Tibial nerve (tissue), 4 donors: ENCODE measurements at regions not wholly inside any gene's neighbourhood (a gene's known extent, or its start where the extent isn't known, plus 50 kb on each side); places are given as distances from the start of the nearest gene placed in this dataset.

Source experiments
- CTCF ChIP-seq, 5 experiments: fragments of 200-600 bp in 3 of 5; fragments of 450-650 bp in 2 of 5; sonication (generic) in 3 of 5; IDR thresholded peaks; one replicate each; pipeline ENCODE4 v1.5.1; 2016 to 2019; ENCODE audit warnings: antibody characterized with exemption in 5 of 5, mild to moderate bottlenecking in 3 of 5, moderate library complexity in 2 of 5
- EP300 ChIP-seq, 2 donors: sonication (generic); formaldehyde crosslinking; IDR thresholded peaks; one replicate each; pipeline ENCODE4 v1.6.1; 2017; ENCODE audit warnings: antibody characterized with exemption in 2 of 2, mild to moderate bottlenecking in 1 of 2
- POLR2A ChIP-seq, 2 donors: fragments of 450-650 bp; IDR thresholded peaks; one replicate each; pipeline ENCODE4 v1.6.1; 2017; ENCODE audit warnings: antibody characterized with exemption in 2 of 2, mild to moderate bottlenecking in 2 of 2, moderate library complexity in 2 of 2

- TF ChIP-seq CTCF (IDR thresholded peaks at IDR 0.05) (no peak), POLR2A (IDR thresholded peaks at IDR 0.05) (no peak), EP300 (IDR thresholded peaks at IDR 0.05) (no peak)
Measured at GRCh38 chr11:97833412-97833811, 1187.3 kb upstream of the CNTN5 start.
